ENCODE measurements at regions not wholly inside any gene's neighbourhood (a gene's known extent, or its start where the extent isn't known, plus 50 kb on each side); places are given as distances from the start of the nearest gene placed in this dataset.
"Not testable (repeated sequence)": the region's sequence is repeated elsewhere in the genome, so short reads cannot be mapped to it uniquely, and the experiment has no call there.

GRCh38 chr14:97066068-97066899 is 269.1 kb downstream of the VRK1 start:
- peaks cover 60% of the 10 kb centered on the region for H3K9me3 Mint-ChIP-seq
- no peak overlapping the region for H3K4me3 Mint-ChIP-seq
- H3K27me3 Mint-ChIP-seq (ENCODE audit: insufficient read depth) = no peaks in the 10 kb centered on the region; the same call in 1 of the 2 replicates
- H3K36me3 Mint-ChIP-seq (ENCODE audit: low read depth) = no peaks in the 10 kb centered on the region
- DNase-seq = no peak
- no peak for TF ChIP-seq CTCF (IDR thresholded peaks at IDR 0.05)
- H3K27ac Mint-ChIP-seq = no peak overlapping the region
- peaks cover 5% of the 10 kb centered on the region; the same call in 1 of the 2 replicates for H3K4me1 Mint-ChIP-seq (ENCODE audit: low read depth)

- H3K4me1 Mint-ChIP-seq (ENCODE audit: low read depth); H3K36me3 Mint-ChIP-seq (ENCODE audit: low read depth); DNase-seq; H3K27ac Mint-ChIP-seq; H3K4me3 Mint-ChIP-seq; H3K27me3 Mint-ChIP-seq (ENCODE audit: insufficient read depth): not testable (repeated sequence)
- H3K9me3 Mint-ChIP-seq = peaks cover 67% of the 10 kb centered on the region
Measured at GRCh38 chr14:97068293-97068692, 271.1 kb downstream of the VRK1 start.

GRCh38 chr14:97070259-97070658 is 273.1 kb downstream of the VRK1 start:
- Mint-ChIP-seq H3K4me1 (ENCODE audit: low read depth) (peaks cover 6% of the 10 kb centered on the region; the same call in 1 of the 2 replicates), H3K27ac (no peak overlapping the region), H3K36me3 (ENCODE audit: low read depth) (no peaks in the 10 kb centered on the region), H3K4me3 (no peak overlapping the region), H3K27me3 (ENCODE audit: insufficient read depth) (peaks cover 2% of the 10 kb centered on the region), H3K9me3 (peaks cover 57% of the 10 kb centered on the region)
- no peak for DNase-seq
- no peak for TF ChIP-seq CTCF (IDR thresholded peaks at IDR 0.05)

- Mint-ChIP-seq H3K4me3 (no peak overlapping the region), H3K36me3 (ENCODE audit: low read depth) (no peaks in the 10 kb centered on the region), H3K27me3 (ENCODE audit: insufficient read depth) (peaks cover 2% of the 10 kb centered on the region), H3K9me3 (peaks cover 62% of the 10 kb centered on the region), H3K4me1 (ENCODE audit: low read depth) (peaks cover 6% of the 10 kb centered on the region; the same call in 1 of the 2 replicates), H3K27ac (no peak overlapping the region)
- TF ChIP-seq CTCF (IDR thresholded peaks at IDR 0.05) = no peak
- no peak for DNase-seq
Measured at GRCh38 chr14:97071177-97071576, 274.0 kb downstream of the VRK1 start.

GRCh38 chr14:97073622-97074021 is 276.4 kb downstream of the VRK1 start:
- Mint-ChIP-seq H3K4me1 (ENCODE audit: low read depth) (peaks cover 20% of the 10 kb centered on the region; the same call in 1 of the 2 replicates), H3K27me3 (ENCODE audit: insufficient read depth) (peaks cover 2% of the 10 kb centered on the region; the same call in 1 of the 2 replicates), H3K4me3 (no peak overlapping the region), H3K36me3 (ENCODE audit: low read depth) (no peaks in the 10 kb centered on the region), H3K27ac (no peak overlapping the region; the same call in 1 of the 2 replicates), H3K9me3 (peaks cover 59% of the 10 kb centered on the region)
- no peak for TF ChIP-seq CTCF (IDR thresholded peaks at IDR 0.05)
- DNase-seq = no peak

- DNase-seq = no peak
- Mint-ChIP-seq H3K27ac (no peak overlapping the region; the same call in 1 of the 2 replicates), H3K4me3 (no peak overlapping the region; the same call in 1 of the 2 replicates), H3K4me1 (ENCODE audit: low read depth) (peaks cover 20% of the 10 kb centered on the region; the same call in 1 of the 2 replicates), H3K27me3 (ENCODE audit: insufficient read depth) (peaks cover 2% of the 10 kb centered on the region; the same call in 1 of the 2 replicates), H3K36me3 (ENCODE audit: low read depth) (no peaks in the 10 kb centered on the region), H3K9me3 (peaks cover 54% of the 10 kb centered on the region)
- no peak for TF ChIP-seq CTCF (IDR thresholded peaks at IDR 0.05)
Measured at GRCh38 chr14:97074456-97074855, 277.3 kb downstream of the VRK1 start.
